ENCODE measurements at regions not wholly inside any gene's neighbourhood (a gene's known extent, or its start where the extent isn't known, plus 50 kb on each side); places are given as distances from the start of the nearest gene placed in this dataset.

- Histone ChIP-seq H3K27ac (replicated peaks) (no peak overlapping the region), H3K4me3 (replicated peaks; ENCODE audit: insufficient read depth, low read length) (no peak overlapping the region), H3K27me3 (ENCODE audit: insufficient read depth, poor library complexity, severe bottlenecking) (no peaks in the 10 kb centered on the region)
- no peak for TF ChIP-seq POLR2AphosphoS5 (IDR thresholded peaks at IDR 0.05; ENCODE audit: low read depth)
- TF ChIP-seq REST (IDR thresholded peaks at IDR 0.05; ENCODE audit: insufficient replicate concordance, low read depth), result no peak
- no peak for TF ChIP-seq SPI1 (IDR thresholded peaks at IDR 0.05; ENCODE audit: borderline replicate concordance, low read depth)
- no peak for TF ChIP-seq GABPA (IDR thresholded peaks at IDR 0.05; ENCODE audit: low read depth)
- TF ChIP-seq CTCF (IDR thresholded peaks at IDR 0.05; ENCODE audit: insufficient read depth, low read length), result no peak
- DNase-seq (ENCODE audit: low read depth in 1 of 2, low spot score in 1 of 2), result no peak
These were observed 206.5 kb upstream of the NT5C1B start for GRCh38 chr2:18795906-18796305.

GRCh38 chr2:18792684-18793083 lies 203.3 kb upstream of the NT5C1B start:
- TF ChIP-seq REST (IDR thresholded peaks at IDR 0.05; ENCODE audit: insufficient replicate concordance, low read depth), result no peak
- TF ChIP-seq GABPA (IDR thresholded peaks at IDR 0.05; ENCODE audit: low read depth), result no peak
- TF ChIP-seq SPI1 (IDR thresholded peaks at IDR 0.05; ENCODE audit: borderline replicate concordance, low read depth), result no peak
- no peak for TF ChIP-seq CTCF (IDR thresholded peaks at IDR 0.05; ENCODE audit: insufficient read depth, low read length)
- no peak for TF ChIP-seq POLR2AphosphoS5 (IDR thresholded peaks at IDR 0.05; ENCODE audit: low read depth)
- DNase-seq (ENCODE audit: low read depth in 1 of 2, low spot score in 1 of 2), result no peak
- Histone ChIP-seq H3K4me3 (replicated peaks; ENCODE audit: insufficient read depth, low read length) (no peak overlapping the region), H3K27me3 (ENCODE audit: insufficient read depth, poor library complexity, severe bottlenecking) (no peaks in the 10 kb centered on the region), H3K27ac (replicated peaks) (no peak overlapping the region)

GRCh38 chr2:18792226-18792629 lies 202.9 kb upstream of the NT5C1B start:
- H3K27ac ChIP-seq (replicated peaks), result no peak overlapping the region
- no peak for TF ChIP-seq CTCF (IDR thresholded peaks at IDR 0.05; ENCODE audit: insufficient read depth, low read length)
- TF ChIP-seq GABPA (IDR thresholded peaks at IDR 0.05; ENCODE audit: low read depth), result no peak
- no peak for TF ChIP-seq SPI1 (IDR thresholded peaks at IDR 0.05; ENCODE audit: borderline replicate concordance, low read depth)
- TF ChIP-seq POLR2AphosphoS5 (IDR thresholded peaks at IDR 0.05; ENCODE audit: low read depth), result no peak
- no peak for TF ChIP-seq REST (IDR thresholded peaks at IDR 0.05; ENCODE audit: insufficient replicate concordance, low read depth)
- H3K27me3 ChIP-seq (ENCODE audit: insufficient read depth, poor library complexity, severe bottlenecking), result no peaks in the 10 kb centered on the region
- no peak overlapping the region for H3K4me3 ChIP-seq (replicated peaks; ENCODE audit: insufficient read depth, low read length)
- no peak for DNase-seq (ENCODE audit: low read depth in 1 of 2, low spot score in 1 of 2)
